Thyroid gland (tissue), 4 donors: ENCODE measurements at regions not wholly inside any gene's neighbourhood (a gene's known extent, or its start where the extent isn't known, plus 50 kb on each side); places are given as distances from the start of the nearest gene placed in this dataset.
"Not testable (repeated sequence)": the region's sequence is repeated elsewhere in the genome, so short reads cannot be mapped to it uniquely, and the experiment has no call there.

ENCODE experiments used
- CTCF ChIP-seq, 6 experiments: fragments of 200-600 bp in 3 of 6; fragments of 450-650 bp in 3 of 6; sonication (generic) in 3 of 6; IDR thresholded peaks; one replicate each; pipeline ENCODE4 v1.5.1; 2016 to 2019; ENCODE audit warnings: antibody characterized with exemption in 6 of 6, mild to moderate bottlenecking in 2 of 6, inconsistent platforms in 1 of 6, moderate library complexity in 1 of 6
- POLR2A ChIP-seq, 2 donors: fragments of 450-650 bp; IDR thresholded peaks; one replicate each; pipeline ENCODE4 v1.6.1; 2017; ENCODE audit warnings: antibody characterized with exemption in 2 of 2, mild to moderate bottlenecking in 2 of 2, moderate library complexity in 1 of 2

GRCh38 chr20:5677944-5678343, 67.1 kb upstream of the GPCPD1 start:
- not testable (repeated sequence) for TF ChIP-seq CTCF, POLR2A (IDR thresholded peaks at IDR 0.05)
